ENCODE measurements at regions not wholly inside any gene's neighbourhood (a gene's known extent, or its start where the extent isn't known, plus 50 kb on each side); places are given as distances from the start of the nearest gene placed in this dataset.

GRCh38 chr10:130801276-130801675 is 510.2 kb downstream of the TCERG1L start:
- FAIRE-seq, result no peak
- no peak for DNase-seq (ENCODE audit: insufficient read length, low spot score)
- no peak for TF ChIP-seq CTCF (IDR thresholded peaks at IDR 0.05; ENCODE audit: insufficient read depth, missing control alignments)

GRCh38 chr10:130801784-130802183 is 509.7 kb downstream of the TCERG1L start:
- FAIRE-seq (no peak), DNase-seq (ENCODE audit: insufficient read length, low spot score) (no peak)
- no peak for TF ChIP-seq CTCF (IDR thresholded peaks at IDR 0.05; ENCODE audit: insufficient read depth, missing control alignments)

- no peak for TF ChIP-seq CTCF (IDR thresholded peaks at IDR 0.05; ENCODE audit: insufficient read depth, missing control alignments)
- FAIRE-seq, result no peak
- no peak for DNase-seq (ENCODE audit: insufficient read length, low spot score)
Observed at GRCh38 chr10:130802301-130802700, 509.2 kb downstream of the TCERG1L start.

- FAIRE-seq (no peak), DNase-seq (ENCODE audit: insufficient read length, low spot score) (no peak)
- TF ChIP-seq CTCF (IDR thresholded peaks at IDR 0.05; ENCODE audit: insufficient read depth, missing control alignments), result no peak
Observed at GRCh38 chr10:130804281-130804680, 507.2 kb downstream of the TCERG1L start.

GRCh38 chr10:130804778-130805634 is 506.5 kb downstream of the TCERG1L start:
- no peak for FAIRE-seq
- TF ChIP-seq CTCF (IDR thresholded peaks at IDR 0.05; ENCODE audit: insufficient read depth, missing control alignments), result no peak
- no peak for DNase-seq (ENCODE audit: insufficient read length, low spot score)

- no peak for FAIRE-seq
- no peak for TF ChIP-seq CTCF (IDR thresholded peaks at IDR 0.05; ENCODE audit: insufficient read depth, missing control alignments)
- DNase-seq (ENCODE audit: insufficient read length, low spot score), result no peak
Observed at GRCh38 chr10:130805635-130806030, 505.9 kb downstream of the TCERG1L start.

- no peak for TF ChIP-seq CTCF (IDR thresholded peaks at IDR 0.05; ENCODE audit: insufficient read depth, missing control alignments)
Observed at GRCh38 chr10:130806426-130806825, 505.1 kb downstream of the TCERG1L start.

More at GRCh38 chr10:130806426-130806825, 505.1 kb downstream of the TCERG1L start:
- DNase-seq (ENCODE audit: insufficient read length, low spot score), result no peak
- no peak for FAIRE-seq

All from D721Med (cell line).